Subcutaneous abdominal adipose tissue (tissue), 5 donors: ENCODE measurements at regions not wholly inside any gene's neighbourhood (a gene's known extent, or its start where the extent isn't known, plus 50 kb on each side); places are given as distances from the start of the nearest gene placed in this dataset.

Source experiments
- H3K27ac ChIP-seq: one replicate; pipeline ENCODE4 v1.7.0; 2013; ENCODE audit warnings: low read depth, mild to moderate bottlenecking, inconsistent platforms, low read length, moderate library complexity
- H3K27me3 ChIP-seq, 5 donors: one replicate each; pipeline ENCODE4 v1.7.0; 2013; ENCODE audit warnings: low read length in 5 of 5, inconsistent platforms in 1 of 5; ENCODE audit not compliant: control insufficient read depth in 5 of 5, insufficient read depth in 4 of 5
- H3K36me3 ChIP-seq, 5 donors: one replicate each; pipeline ENCODE4 v1.7.0; 2013; ENCODE audit warnings: low read length in 5 of 5; ENCODE audit not compliant: control insufficient read depth in 5 of 5, insufficient read depth in 5 of 5
- H3K4me1 ChIP-seq, 5 donors: one replicate each; pipeline ENCODE4 v1.7.0; 2013; ENCODE audit warnings: low read length in 5 of 5, mild to moderate bottlenecking in 3 of 5, moderate library complexity in 1 of 5; ENCODE audit not compliant: control insufficient read depth in 5 of 5, insufficient read depth in 5 of 5
- H3K4me3 ChIP-seq, 5 donors: one replicate each; pipeline ENCODE4 v1.7.0; 2013; ENCODE audit warnings: low read length in 5 of 5, low read depth in 1 of 5
- H3K9ac ChIP-seq, 5 donors: one replicate each; pipeline ENCODE4 v1.7.0; 2013; ENCODE audit warnings: low read length in 5 of 5, mild to moderate bottlenecking in 4 of 5, moderate library complexity in 3 of 5
- H3K9me3 ChIP-seq, 5 donors: one replicate each; pipeline ENCODE4 v1.7.0; 2013; ENCODE audit warnings: low read length in 5 of 5; ENCODE audit not compliant: control insufficient read depth in 5 of 5
- donor health status: healthy.
- donor health status: healthy.
- donor health status: healthy.
- donor health status: healthy.
- donor health status: healthy.

DNA sequence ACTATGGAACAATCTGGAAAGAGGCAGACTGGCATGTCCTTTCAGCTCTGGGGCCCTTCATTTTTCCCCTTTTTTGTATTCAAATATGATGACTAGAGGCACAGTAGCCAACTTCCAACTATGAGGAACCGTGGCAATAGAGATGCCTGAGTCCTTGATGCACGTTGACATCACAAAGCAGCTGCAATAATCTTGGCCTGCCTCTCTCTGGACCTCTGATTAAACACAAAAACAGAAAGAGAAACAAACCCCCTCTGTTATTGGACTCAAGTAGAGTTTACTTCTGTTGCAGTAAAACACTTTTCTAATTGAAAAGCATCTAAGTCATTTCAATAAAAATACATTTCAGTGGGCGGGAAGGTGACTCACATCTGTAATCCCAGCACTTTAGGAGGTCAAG, 122.2 kb upstream of the GRAMD2B start:
- no peak overlapping the region for H3K4me3 ChIP-seq
- H3K9me3 ChIP-seq: peaks cover 0 to 5% (median 2%) of the 10 kb centered on the region in 5 donors
- no peaks in the 10 kb centered on the region for H3K27me3 ChIP-seq
- H3K36me3 ChIP-seq: no peaks in the 10 kb centered on the region
- no peaks in the 10 kb centered on the region for H3K4me1 ChIP-seq
- H3K9ac ChIP-seq: no peak overlapping the region
- H3K27ac ChIP-seq: no peak overlapping the region

- Histone ChIP-seq H3K4me3 (no peak overlapping the region), H3K9me3 (peaks cover 0 to 3% (median 0%) of the 10 kb centered on the region in 5 donors), H3K27ac (no peak overlapping the region), H3K36me3 (no peaks in the 10 kb centered on the region), H3K4me1 (no peaks in the 10 kb centered on the region), H3K27me3 (no peaks in the 10 kb centered on the region), H3K9ac (no peak overlapping the region)
These were observed 113.3 kb upstream of the GRAMD2B start for GRCh38 chr5:126309860-126310259.

DNA sequence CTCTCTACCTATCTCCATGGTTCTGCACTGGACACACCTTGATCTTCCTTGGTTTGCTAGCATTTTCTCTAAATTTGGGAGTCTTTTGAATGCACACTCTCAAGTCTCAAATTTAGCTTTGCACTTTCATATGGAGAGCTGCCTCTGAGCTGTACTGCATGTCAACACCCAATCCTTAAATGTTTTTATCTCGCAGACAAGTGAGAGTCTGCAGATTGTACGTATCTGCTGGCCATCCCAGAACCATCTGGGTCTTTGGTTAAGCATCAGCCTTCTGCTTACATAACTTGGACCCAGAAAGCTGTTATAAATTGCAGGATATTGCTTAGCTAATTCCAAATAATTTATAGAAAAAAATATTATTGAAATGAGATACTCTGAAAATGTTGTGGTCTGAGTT, 111.4 kb upstream of the GRAMD2B start:
- Histone ChIP-seq H3K9ac (no peak overlapping the region), H3K27ac (no peak overlapping the region), H3K4me3 (no peak overlapping the region), H3K4me1 (no peaks in the 10 kb centered on the region), H3K9me3 (no peaks in the 10 kb centered on the region), H3K27me3 (no peaks in the 10 kb centered on the region), H3K36me3 (no peaks in the 10 kb centered on the region)

- Histone ChIP-seq H3K27me3 (no peaks in the 10 kb centered on the region), H3K36me3 (no peaks in the 10 kb centered on the region), H3K4me1 (no peaks in the 10 kb centered on the region), H3K27ac (no peak overlapping the region), H3K9me3 (no peaks in the 10 kb centered on the region), H3K4me3 (no peak overlapping the region), H3K9ac (no peak overlapping the region)
These were observed 107.9 kb upstream of the GRAMD2B start for GRCh38 chr5:126315341-126315740.

DNA sequence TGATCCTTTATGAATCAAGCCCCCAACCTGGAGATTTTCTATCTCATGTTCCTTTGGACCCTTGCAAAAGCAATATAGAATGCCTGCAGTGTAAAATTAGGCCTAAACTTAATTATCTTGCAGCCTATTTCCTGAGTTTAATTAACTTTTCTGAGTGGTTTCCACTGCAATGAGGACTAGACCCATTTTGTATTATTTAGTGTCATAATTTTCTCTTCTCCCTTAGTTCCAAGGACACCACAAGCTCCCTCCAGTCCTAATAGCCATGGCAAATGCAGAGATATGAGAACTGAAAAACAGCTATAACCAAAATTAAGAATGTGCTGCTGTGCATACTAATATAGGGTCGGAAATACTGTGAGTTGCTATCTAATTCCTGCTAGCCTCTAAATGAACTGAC, 90.9 kb upstream of the GRAMD2B start:
- Histone ChIP-seq H3K9ac (no peak overlapping the region), H3K4me3 (no peak overlapping the region), H3K4me1 (peaks cover 0 to 9% (median 2%) of the 10 kb centered on the region in 5 donors), H3K27me3 (no peaks in the 10 kb centered on the region), H3K9me3 (no peaks in the 10 kb centered on the region), H3K36me3 (no peaks in the 10 kb centered on the region), H3K27ac (no peak overlapping the region)

DNA sequence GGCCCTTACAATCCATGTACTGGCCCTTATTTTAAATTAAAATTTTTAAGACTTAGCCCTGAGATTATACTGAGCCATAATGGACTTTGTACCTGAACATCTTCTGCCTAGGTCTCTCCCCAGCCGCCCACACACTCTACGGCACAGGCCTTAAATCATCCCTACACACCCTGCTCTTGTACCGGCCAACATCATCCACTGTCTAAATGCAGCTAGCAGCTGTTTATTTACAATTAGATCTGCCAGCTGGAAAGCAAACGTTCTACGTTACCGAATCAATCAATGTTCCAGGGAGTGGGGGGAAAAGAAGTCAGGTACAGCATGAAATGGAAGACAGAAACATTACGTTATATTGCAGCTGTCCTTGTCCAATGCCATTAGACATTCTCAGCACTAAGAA, 88.4 kb upstream of the GRAMD2B start:
- peaks cover 0 to 5% (median 0%) of the 10 kb centered on the region in 5 donors for H3K4me1 ChIP-seq
- H3K9me3 ChIP-seq: no peaks in the 10 kb centered on the region
- H3K36me3 ChIP-seq: no peaks in the 10 kb centered on the region
- H3K27ac ChIP-seq: no peak overlapping the region
- no peaks in the 10 kb centered on the region for H3K27me3 ChIP-seq
- H3K4me3 ChIP-seq: no peak overlapping the region
- no peak overlapping the region for H3K9ac ChIP-seq

DNA sequence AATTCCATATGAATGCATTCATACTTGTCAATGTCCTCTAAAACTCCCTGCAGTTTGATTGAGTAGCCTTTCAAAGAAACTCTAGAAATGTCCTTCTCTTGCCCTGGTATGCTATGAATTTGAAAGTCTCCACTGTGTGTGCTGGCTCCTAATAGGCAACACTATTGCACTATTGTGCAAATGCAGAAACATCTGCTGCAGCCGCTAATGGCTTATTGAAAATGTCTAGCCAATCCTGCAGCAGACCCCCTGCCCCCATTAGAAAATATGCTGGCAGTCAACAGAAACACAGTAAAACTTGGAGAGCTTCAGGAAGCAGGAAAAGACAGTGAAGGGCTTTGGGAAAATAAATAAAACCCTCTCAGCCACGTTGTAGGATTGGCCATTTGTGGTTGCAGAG, 87.3 kb upstream of the GRAMD2B start:
- H3K9me3 ChIP-seq: no peaks in the 10 kb centered on the region
- H3K36me3 ChIP-seq: no peaks in the 10 kb centered on the region
- no peak overlapping the region for H3K9ac ChIP-seq
- no peak overlapping the region for H3K27ac ChIP-seq
- no peak overlapping the region for H3K4me3 ChIP-seq
- no peaks in the 10 kb centered on the region for H3K27me3 ChIP-seq
- H3K4me1 ChIP-seq: peaks cover 0 to 5% (median 0%) of the 10 kb centered on the region in 5 donors

GRCh38 chr5:126338635-126339034, 84.6 kb upstream of the GRAMD2B start:
- no peaks in the 10 kb centered on the region for H3K9me3 ChIP-seq
- no peaks in the 10 kb centered on the region for H3K36me3 ChIP-seq
- H3K4me3 ChIP-seq: no peak overlapping the region
- no peaks in the 10 kb centered on the region for H3K27me3 ChIP-seq
- H3K9ac ChIP-seq: no peak overlapping the region
- no peak overlapping the region for H3K27ac ChIP-seq
- H3K4me1 ChIP-seq: peaks cover 0 to 5% (median 0%) of the 10 kb centered on the region in 5 donors

- Histone ChIP-seq H3K4me1 (peaks cover 0 to 5% (median 0%) of the 10 kb centered on the region in 5 donors), H3K9me3 (no peaks in the 10 kb centered on the region), H3K36me3 (no peaks in the 10 kb centered on the region), H3K27ac (no peak overlapping the region), H3K27me3 (no peaks in the 10 kb centered on the region), H3K9ac (no peak overlapping the region), H3K4me3 (no peak overlapping the region)
These were observed 83.9 kb upstream of the GRAMD2B start for GRCh38 chr5:126339215-126339805.

- Histone ChIP-seq H3K9me3 (no peaks in the 10 kb centered on the region), H3K4me3 (no peak overlapping the region), H3K27me3 (no peaks in the 10 kb centered on the region), H3K9ac (no peak overlapping the region), H3K4me1 (no peaks in the 10 kb centered on the region), H3K27ac (no peak overlapping the region), H3K36me3 (no peaks in the 10 kb centered on the region)
These were observed 81.1 kb upstream of the GRAMD2B start for GRCh38 chr5:126341906-126342630.
